AG09309 (cell line): ENCODE measurements at regions not wholly inside any gene's neighbourhood (a gene's known extent, or its start where the extent isn't known, plus 50 kb on each side); places are given as distances from the start of the nearest gene placed in this dataset.
A peak's percentile ranks its signal among the peaks of the same experiment; 100 is the strongest.

Experiments used
- DNase-seq: peaks from one replicate; pipeline ENCODE4 v3.0.0-alpha.2; 2010; ENCODE audit warnings: low read depth
- H3K4me3 ChIP-seq: 2 replicates; pipeline ENCODE4 v1.5.1; 2011; ENCODE audit warnings: mild to moderate bottlenecking, low read depth, low read length, moderate library complexity; ENCODE audit not compliant: control insufficient read depth
- TF ChIP-seq, protein P1 (sequence below): IDR thresholded peaks from 2 replicates; pipeline ENCODE4 v1.5.1; 2011; ENCODE audit warnings: mild to moderate bottlenecking, low read depth, low read length, inconsistent platforms; ENCODE audit not compliant: insufficient read depth, control insufficient read depth; ENCODE audit errors: missing control alignments

DNA sequence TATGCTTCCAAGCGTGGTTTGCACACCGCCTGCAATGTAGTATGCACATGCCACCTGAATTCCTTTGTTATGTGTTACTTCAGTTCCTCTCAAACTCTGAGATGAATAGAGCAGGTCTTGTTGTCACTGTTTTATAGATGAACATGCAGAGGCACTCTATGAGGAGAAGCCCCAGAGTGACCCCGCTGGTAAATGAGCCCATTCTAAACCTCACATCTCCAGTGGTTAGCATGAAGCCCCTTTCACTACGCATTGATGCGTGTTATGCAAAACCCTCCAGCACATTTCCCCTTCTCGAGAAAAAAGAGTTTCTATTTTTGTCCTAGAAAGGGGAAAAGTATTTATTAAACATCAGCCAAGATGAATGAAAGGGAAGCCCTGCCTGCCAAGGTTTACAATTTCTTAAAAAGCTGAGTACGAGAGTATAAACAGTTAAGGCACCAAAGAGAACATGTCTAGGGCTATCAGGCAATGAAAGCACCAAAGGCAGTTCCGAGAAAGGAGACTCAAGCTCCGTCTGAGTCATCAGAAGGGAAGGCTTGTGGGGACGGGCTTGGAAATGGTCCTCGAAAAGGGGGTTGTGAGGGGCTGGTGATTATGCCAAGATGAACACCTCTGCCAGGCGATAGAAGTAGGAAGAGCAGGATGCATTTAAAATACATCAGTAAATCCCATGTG is 58.7 kb upstream of the PFKP start:
- DNase-seq, result no peak
- no peak overlapping the region for H3K4me3 ChIP-seq
- TF ChIP-seq, protein P1, sequence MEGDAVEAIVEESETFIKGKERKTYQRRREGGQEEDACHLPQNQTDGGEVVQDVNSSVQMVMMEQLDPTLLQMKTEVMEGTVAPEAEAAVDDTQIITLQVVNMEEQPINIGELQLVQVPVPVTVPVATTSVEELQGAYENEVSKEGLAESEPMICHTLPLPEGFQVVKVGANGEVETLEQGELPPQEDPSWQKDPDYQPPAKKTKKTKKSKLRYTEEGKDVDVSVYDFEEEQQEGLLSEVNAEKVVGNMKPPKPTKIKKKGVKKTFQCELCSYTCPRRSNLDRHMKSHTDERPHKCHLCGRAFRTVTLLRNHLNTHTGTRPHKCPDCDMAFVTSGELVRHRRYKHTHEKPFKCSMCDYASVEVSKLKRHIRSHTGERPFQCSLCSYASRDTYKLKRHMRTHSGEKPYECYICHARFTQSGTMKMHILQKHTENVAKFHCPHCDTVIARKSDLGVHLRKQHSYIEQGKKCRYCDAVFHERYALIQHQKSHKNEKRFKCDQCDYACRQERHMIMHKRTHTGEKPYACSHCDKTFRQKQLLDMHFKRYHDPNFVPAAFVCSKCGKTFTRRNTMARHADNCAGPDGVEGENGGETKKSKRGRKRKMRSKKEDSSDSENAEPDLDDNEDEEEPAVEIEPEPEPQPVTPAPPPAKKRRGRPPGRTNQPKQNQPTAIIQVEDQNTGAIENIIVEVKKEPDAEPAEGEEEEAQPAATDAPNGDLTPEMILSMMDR, result no peak

DNA sequence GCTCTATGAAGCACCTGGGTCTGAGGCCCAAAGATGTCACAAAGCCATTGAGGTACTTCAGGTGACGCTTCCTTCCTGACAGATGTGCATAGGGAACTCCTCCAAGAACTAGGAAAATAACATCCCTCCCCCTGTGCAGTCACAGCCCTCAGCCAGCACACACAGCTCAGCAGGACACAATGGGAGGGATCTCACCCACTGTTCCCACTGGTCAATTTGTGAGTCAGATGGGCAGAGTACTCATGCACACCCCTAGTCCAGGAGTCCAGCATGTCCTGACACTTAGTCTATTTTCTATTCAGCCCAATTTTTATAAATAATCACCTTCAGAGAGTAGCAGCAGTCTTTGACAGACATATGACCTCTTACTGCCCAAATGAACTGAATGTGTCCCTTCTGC is 60.7 kb upstream of the PFKP start:
- TF ChIP-seq, protein P1, result no peak
- DNase-seq, result no peak
- H3K4me3 ChIP-seq, result no peak overlapping the region

DNA sequence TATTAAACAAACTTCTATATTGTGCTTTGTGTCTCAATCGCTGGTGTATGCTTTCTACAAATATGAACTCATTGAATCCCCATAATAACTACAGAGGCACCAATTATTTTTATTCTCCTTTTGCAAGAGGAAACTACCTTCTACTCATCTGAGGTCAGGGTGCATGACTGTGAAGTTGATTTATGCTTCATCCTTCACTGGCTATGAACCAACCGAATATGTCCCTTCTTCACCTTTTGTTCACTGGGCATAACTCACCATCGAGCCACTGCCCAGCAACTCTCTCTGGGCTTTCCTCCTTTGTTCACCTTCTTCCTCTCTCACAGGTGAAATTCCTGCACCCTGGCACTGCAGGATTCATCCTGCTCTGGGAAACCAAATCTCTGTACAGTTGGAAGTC is 61.3 kb upstream of the PFKP start:
- DNase-seq, result no peak
- TF ChIP-seq, protein P1, result no peak
- no peak overlapping the region for H3K4me3 ChIP-seq

DNA sequence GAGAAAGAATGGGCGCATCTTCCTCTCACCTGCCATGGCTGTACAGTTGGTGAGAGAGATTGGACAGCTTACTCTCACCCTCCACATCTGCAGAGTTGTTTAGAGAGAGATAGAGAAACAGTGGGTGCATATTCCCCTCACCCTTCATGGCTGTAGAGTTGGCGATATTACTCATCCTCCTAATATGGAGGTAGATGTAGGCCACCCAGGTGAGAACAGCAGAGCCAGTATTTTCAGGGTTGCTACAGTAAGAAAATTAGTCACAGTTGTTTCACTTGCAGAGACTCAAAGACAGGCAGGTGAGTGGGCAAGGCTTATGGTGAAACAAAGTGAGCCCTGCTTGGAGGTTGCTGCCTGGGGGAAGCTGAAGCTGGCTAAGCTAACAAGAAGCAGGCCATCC is 65.0 kb upstream of the PFKP start:
- H3K4me3 ChIP-seq, result no peak overlapping the region
- TF ChIP-seq, protein P1, result no peak
- DNase-seq, result no peak

DNA sequence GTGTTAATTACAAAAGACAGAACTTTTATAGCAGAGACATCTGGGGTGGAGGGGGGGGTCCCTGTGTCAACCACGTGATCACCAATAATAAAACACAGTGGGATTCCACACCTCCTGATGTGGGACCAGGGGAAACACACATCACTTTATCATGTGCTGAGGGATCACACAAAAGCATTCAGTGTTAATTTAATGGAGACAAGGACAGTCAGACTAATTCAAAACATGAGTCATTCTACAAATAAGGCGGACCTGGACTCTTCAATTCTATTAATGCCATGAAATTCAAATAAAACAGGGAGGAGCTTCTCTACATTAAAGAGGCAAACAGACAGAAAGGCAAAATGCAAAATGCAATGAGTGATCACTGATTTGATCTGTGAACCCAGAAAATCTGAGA is 67.3 kb upstream of the PFKP start:
- H3K4me3 ChIP-seq, result no peak overlapping the region
- TF ChIP-seq, protein P1, result no peak
- no peak for DNase-seq

DNA sequence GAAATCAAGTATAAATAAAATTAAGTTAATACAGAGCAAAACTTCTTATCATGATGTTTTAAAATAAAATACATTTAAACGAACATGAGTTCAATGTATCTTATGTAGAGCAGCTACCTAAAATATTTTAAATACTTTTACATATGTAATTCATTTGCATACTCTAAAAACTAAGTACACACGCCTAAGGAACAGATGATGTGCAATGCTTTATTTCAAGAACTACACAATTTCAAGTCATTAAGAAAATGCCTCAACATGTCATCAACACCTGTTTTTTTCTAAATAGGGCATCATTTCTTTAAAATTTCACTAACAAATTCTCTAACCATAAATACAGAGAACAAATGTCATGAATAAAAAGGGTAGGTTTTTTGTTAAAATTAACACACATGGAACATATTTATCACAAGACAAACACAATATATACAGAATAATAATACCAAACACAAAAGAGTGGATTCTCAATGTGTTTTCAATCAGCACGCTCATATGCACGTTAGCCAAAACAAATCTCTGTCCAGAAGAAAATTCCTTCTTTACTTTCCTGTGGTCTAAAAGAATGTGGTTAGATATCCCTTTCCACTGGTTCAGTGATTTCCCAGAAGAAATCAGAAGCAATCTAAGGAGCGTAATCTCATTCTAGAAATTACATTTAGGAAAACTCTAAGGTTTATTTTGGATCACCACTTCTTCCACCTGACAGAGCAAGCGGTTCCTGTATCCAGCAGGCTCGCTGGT is 73.0 kb upstream of the PFKP start:
- TF ChIP-seq, protein P1, result no peak
- no peak overlapping the region for H3K4me3 ChIP-seq
- peak; percentile 43 for DNase-seq
